HG02973 (cell line): ENCODE measurements at regions not wholly inside any gene's neighbourhood (a gene's known extent, or its start where the extent isn't known, plus 50 kb on each side); places are given as distances from the start of the nearest gene placed in this dataset.
"Not testable (repeated sequence)": the region's sequence is repeated elsewhere in the genome, so short reads cannot be mapped to it uniquely, and the experiment has no call there.

ENCODE experiments used
- ATAC-seq: cut with Tn5 transposase; IDR thresholded peaks from one replicate; pipeline ENCODE4 v1.9.1; 2021; ENCODE audit warnings: moderate library complexity; ENCODE audit not compliant: unreplicated experiment

DNA sequence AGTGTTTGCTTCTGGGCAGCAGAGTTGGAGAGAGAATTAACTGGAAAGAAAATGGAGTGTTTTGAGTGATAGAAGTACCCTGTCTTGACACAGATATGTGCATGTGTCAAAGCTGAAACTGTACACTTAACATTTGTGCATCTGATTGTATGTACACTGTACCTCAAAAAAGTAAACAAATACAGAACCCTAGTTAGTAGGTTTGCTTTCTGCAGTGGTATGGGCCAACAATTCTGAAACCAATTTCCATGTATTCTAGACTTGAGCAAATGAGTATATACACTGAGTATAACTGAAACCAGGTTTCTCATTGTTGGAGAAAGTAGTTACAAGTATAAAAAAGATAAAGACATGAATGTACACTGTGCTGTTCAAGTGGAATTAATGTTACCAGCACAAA, 52.4 kb downstream of the ELAPOR2 start:
- no peak for ATAC-seq

DNA sequence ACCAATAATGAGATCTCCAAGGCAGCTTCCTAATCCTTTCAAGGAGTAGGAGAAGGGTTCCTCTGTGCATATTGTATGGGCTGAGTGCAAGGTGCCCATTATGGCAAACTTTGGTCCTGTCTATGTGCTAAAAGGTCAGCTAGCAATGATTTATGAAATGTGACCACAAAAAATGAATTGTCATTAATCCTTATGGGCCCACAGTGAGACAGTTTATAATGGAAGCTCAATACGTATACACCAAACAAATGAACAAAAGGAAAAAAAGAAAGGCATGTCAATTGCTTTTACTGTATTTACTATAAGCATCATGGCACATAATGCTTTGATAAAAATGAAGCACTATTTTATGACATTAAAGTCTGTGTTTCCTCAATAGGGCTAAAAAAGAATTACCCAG, 54.5 kb downstream of the ELAPOR2 start:
- no peak for ATAC-seq

DNA sequence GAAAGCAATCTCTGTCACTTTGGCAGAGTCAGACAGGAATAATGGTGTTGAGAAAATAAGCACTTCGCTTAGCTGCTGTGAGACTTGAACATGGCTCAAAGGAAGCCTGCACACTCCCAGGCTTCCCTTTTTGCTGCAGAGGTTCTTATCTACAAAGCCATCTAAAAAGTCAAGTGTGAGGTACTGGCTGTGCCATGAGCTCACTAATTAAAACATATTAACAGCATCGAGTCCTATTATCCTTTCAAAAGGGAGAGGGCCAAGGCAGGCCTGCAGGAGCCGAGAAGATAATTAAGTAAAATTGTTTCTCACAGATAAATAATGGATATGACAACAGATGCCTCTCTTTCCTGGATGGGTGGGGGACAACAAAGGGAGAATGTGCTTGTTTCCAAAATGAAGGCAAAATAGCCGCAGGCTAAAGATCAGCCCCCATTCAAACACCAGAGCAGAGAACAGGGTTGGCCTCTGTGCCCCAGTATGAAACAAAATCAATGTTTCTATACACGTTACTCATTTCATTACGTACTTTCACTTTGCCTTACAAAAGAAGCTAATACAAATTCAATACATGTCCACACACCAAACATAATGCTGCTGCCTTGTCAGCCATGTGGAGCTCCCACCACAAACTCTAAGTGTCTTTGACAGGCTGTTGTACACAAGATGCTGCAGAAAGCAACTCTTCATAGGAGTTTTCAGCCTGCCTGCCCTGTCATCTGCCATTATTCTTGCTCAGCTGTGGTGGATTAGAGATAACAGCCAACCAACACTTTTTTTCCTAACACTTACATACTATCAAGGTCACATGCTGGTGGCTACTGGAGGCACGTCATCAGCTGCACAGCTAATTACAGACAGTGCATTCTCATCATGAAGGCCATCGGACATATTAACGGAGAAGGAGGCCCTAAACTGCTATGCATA, 55.3 kb downstream of the ELAPOR2 start:
- ATAC-seq = no peak

DNA sequence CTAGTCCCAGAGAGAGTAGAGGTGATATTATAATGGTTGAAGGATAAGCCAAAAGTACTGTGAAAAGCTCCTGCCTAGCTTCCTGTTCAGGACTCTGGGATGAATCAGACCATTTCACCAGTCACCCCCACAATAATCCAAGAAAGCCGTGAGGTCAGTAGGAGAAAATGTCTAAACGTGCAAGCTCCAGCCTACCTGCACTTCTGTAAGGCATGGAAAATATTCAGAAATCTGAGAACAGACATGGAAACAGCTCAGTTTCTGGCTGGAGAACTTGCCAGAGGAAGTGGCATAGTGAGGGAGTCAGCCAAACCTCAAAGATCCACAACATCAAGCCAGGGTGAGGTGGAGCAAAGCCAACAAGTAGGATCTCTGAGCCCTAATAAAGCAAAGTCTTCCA, 58.2 kb downstream of the ELAPOR2 start:
- no peak for ATAC-seq

GRCh38 chr7:87000344-87000743, 59.1 kb downstream of the ELAPOR2 start:
- ATAC-seq = no peak

DNA sequence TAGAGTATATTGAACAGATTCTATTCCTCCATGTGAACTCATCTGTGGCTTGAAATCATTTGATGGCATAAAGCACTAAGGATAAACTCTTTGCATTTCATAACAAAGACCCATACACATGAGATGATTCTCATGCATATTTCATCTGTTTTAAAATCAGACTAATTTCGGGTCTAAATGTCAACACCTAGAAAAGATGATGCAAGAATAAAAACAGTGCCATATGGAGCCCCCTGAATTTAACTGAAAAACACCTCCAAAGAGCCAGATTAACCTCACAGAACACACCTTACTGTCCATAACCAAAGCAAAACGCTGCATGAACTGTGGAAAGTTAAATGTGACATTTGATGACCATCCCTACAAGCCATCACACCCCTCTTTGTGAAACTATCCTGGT, 59.7 kb downstream of the ELAPOR2 start:
- ATAC-seq = no peak

DNA sequence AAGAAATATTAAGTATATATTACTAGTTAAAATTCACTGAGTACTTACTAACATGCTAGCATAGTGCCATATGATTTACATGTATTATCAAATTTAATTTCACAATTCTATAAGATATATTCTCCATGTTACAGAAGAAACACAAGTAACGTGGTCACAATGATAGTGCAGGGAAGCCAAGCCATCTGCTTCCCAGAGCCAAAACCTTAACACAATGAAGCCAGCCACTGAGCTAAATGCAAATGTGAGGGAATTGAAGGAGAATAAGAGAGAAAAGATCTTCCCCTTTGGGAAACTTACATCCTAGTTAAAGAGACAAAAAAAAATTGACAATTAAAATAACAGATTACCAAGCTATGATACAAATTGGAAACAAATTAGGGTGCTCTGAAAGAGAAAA, 63.6 kb downstream of the ELAPOR2 start:
- no peak for ATAC-seq

DNA sequence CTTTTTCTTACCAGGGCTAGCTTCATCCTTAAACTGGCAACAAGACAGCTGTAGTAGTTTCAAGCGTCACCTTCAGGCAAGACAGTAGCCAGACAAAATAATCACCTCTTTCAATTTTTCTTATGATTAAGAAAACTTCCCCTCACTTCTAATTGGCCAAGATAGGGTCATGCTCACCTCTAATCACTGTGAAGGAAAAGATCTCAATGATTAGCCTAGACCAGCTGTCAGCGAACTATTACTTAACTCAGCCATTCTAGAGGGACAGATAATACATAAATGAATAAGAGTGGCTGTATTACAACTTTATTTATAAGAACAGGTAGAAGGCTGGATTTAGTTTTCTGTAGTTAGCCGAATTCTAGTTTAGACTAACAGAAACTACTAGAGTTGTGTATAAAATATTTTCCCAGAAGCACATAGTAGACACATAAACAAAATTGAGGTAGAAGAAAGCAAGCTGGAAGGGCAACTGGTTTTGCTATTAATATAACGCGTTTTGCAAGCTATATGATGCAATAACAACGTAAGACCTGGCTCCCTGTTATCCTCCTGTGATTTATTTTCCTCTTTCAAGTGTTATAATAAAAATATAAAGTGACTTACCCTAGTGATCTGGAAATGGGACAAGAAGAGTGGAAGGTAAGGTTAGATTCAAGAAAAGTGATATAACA, 64.3 kb downstream of the ELAPOR2 start:
- ATAC-seq = no peak

DNA sequence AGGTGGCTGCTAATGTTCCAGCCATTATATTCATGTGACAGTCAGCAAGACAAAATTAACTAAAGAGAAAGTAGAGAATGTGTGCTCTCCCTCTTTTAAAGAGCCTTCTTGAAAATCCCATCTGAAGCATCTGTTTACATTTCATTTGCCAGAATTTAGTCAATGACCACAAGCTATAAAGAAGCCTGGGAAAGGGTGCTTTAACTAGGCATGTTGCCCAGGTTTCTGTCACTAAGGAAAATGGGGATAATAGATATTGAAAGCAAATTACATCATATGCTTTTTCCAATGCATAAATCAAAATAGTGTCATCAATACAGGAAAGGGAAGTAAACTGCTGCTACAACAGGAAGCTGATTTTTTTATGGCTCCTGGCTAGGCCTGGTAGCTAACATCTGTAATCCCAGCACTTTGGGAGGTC, 67.7 kb downstream of the ELAPOR2 start:
- no peak for ATAC-seq

GRCh38 chr7:86991093-86991769, 68.2 kb downstream of the ELAPOR2 start:
- ATAC-seq = peak; percentile 89

- no peak for ATAC-seq
These were observed 70.0 kb downstream of the ELAPOR2 start for GRCh38 chr7:86989407-86989806.

GRCh38 chr7:86987834-86988233, 71.6 kb downstream of the ELAPOR2 start:
- ATAC-seq = not testable (repeated sequence)

- not testable (repeated sequence) for ATAC-seq
These were observed 72.1 kb downstream of the ELAPOR2 start for GRCh38 chr7:86987358-86987757.

DNA sequence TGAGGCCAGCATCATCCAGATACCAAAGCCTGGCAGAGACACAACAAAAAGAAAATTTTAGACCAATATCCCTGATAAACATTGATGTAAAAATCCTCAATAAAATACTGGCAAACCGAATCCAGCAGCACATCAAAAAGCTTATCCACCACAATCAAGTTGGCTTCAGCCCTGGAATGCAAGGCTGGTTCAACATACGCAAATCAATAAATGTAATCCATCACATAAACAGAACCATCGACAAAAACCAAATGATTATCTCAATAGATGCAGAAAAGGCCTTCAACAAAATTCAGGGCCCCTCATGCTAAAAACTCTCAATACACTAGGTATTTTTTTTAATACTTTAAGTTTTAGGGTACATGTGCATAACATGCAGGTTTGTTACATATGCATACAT, 74.1 kb downstream of the ELAPOR2 start:
- not testable (repeated sequence) for ATAC-seq

DNA sequence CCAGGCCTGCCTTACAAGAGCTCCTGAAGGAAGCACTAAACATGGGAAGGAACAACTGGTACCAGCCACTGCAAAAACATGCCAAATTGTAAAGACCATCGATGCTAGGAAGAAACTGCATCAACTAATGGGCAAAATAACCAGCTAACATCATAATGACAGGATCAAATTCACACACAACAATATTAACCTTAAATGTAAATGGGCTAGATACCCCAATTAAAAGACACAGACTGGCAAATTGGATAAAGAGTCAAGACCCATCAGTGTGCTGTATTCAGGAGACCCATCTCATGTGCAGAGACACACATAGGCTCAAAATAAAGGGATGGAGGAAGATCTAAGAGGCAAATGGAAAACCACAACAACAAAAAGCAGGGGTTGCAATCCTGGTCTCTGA, 75.8 kb downstream of the ELAPOR2 start:
- ATAC-seq = not testable (repeated sequence)

DNA sequence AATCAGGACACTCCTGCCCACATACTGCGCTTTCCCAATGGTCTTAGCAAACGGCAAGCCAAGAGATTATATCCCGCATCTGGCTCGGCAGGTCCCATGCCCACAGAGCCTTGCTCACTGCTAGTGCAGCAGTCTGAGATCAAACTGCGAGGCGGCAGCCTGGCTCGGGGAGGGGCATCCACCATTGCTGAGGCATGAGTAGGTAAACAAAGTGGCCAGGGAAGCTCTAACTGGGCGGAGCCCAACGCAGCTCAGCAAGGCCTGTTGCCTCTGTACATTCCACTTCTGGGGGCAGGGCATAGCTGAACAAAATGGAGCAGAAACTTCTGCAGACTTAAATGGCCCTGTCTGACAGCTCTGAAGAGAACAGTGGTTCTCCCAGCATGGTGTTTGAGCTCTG, 77.5 kb downstream of the ELAPOR2 start:
- ATAC-seq = not testable (repeated sequence)

DNA sequence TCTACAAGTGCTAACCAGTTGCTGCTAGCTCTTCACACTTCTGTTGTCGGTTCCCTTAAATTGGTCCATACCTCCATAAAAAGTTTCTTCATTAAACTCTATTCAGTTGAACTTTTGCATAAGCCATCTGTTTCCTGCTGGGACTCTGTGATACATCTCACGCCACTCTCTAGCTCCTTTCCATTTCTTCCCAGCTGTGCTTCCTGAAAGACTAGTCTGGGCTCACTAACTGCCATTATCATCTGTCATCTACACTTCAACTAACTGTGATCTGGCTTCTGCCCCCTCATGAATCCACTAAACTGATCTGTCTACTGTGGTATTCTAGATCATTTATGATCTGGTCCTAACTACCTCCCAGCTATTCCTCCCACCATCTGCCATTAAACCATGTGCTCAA, 78.3 kb downstream of the ELAPOR2 start:
- ATAC-seq = no peak

GRCh38 chr7:86980223-86980622, 79.2 kb downstream of the ELAPOR2 start:
- no peak for ATAC-seq

GRCh38 chr7:86978808-86979506, 80.5 kb downstream of the ELAPOR2 start:
- ATAC-seq = peak; percentile 92

GRCh38 chr7:86976958-86977357, 82.5 kb downstream of the ELAPOR2 start:
- ATAC-seq = no peak

GRCh38 chr7:86975914-86976313, 83.5 kb downstream of the ELAPOR2 start:
- no peak for ATAC-seq
